Epithelial cell of proximal tubule (primary cell): ENCODE measurements at regions not wholly inside any gene's neighbourhood (a gene's known extent, or its start where the extent isn't known, plus 50 kb on each side); places are given as distances from the start of the nearest gene placed in this dataset.
"Not testable (repeated sequence)": the region's sequence is repeated elsewhere in the genome, so short reads cannot be mapped to it uniquely, and the experiment has no call there.

Source experiments
- DNase-seq: peaks from one replicate; pipeline ENCODE4 v3.0.0-alpha.2; 2011; ENCODE audit warnings: low read depth
- H3K4me3 ChIP-seq: 2 replicates; pipeline ENCODE4 v1.5.1; 2011; ENCODE audit warnings: low read depth, mild to moderate bottlenecking, low read length
- CTCF ChIP-seq: conservative IDR thresholded peaks from 2 replicates; pipeline ENCODE4 v1.5.1; 2012; ENCODE audit warnings: low read depth, mild to moderate bottlenecking, low read length

GRCh38 chr12:102676812-102677211 is 196.4 kb upstream of the IGF1 start:
- no peak overlapping the region for H3K4me3 ChIP-seq
- DNase-seq: no peak
- no peak for TF ChIP-seq CTCF

- H3K4me3 ChIP-seq: no peak overlapping the region
- no peak for DNase-seq
- no peak for TF ChIP-seq CTCF
Observed at GRCh38 chr12:102675672-102676071, 195.3 kb upstream of the IGF1 start.

- TF ChIP-seq CTCF: no peak
- DNase-seq: no peak
- no peak overlapping the region for H3K4me3 ChIP-seq
Observed at GRCh38 chr12:102673606-102674005, 193.2 kb upstream of the IGF1 start.

- DNase-seq, H3K4me3 ChIP-seq: not testable (repeated sequence)
Observed at GRCh38 chr12:102672212-102672611, 191.8 kb upstream of the IGF1 start.

GRCh38 chr12:102669056-102669455 is 188.7 kb upstream of the IGF1 start:
- no peak for DNase-seq
- no peak overlapping the region for H3K4me3 ChIP-seq
- TF ChIP-seq CTCF: no peak

GRCh38 chr12:102666176-102666575 is 185.8 kb upstream of the IGF1 start:
- not testable (repeated sequence) for DNase-seq

GRCh38 chr12:102659200-102659911 is 179.0 kb upstream of the IGF1 start:
- peak; percentile 38 for TF ChIP-seq CTCF
- no peak overlapping the region for H3K4me3 ChIP-seq
- no peak for DNase-seq

More at GRCh38 chr12:102666176-102666575, 185.8 kb upstream of the IGF1 start:
- H3K4me3 ChIP-seq: not testable (repeated sequence)

- DNase-seq: no peak
- TF ChIP-seq CTCF: no peak
- no peak overlapping the region for H3K4me3 ChIP-seq
Observed at GRCh38 chr12:102653406-102653805, 173.0 kb upstream of the IGF1 start.
